K562 (cell line): ENCODE measurements at regions not wholly inside any gene's neighbourhood (a gene's known extent, or its start where the extent isn't known, plus 50 kb on each side); places are given as distances from the start of the nearest gene placed in this dataset.
"Not testable (repeated sequence)": the region's sequence is repeated elsewhere in the genome, so short reads cannot be mapped to it uniquely, and the experiment has no call there.

Source experiments
- ATAC-seq: fragments of 200-7000 bp; cut with Tn5 transposase; 3 replicates; pipeline ENCODE4 v1.9.1; 2020; ENCODE audit warnings: moderate library complexity
- BruUV-seq: library from RNA; stranded (reverse); fragments of 400-500 nt; replicated peaks from 2 replicates; lab custom pipeline; 2021; lab: Mats Ljungman, UMichigan
- CTCF ChIA-PET: fragments of 300-600 bp; formaldehyde crosslinking; extraction: SDS; loops from one replicate; lab custom pipeline; 2021; ENCODE audit warnings: low intra/inter-chr PET ratio; lab: Yijun Ruan, JAX
- POLR2A ChIA-PET: fragments of 300-600, 350-650 bp; sonication (Branson Sonifier 250); formaldehyde crosslinking; extraction: SDS; loops from one replicate; lab custom pipeline; 2021; ENCODE audit warnings: antibody characterized with exemption, inconsistent platforms; lab: Yijun Ruan, JAX
- DNase-seq, 4 experiments: peaks; one replicate each; pipeline versions ENCODE4 v3.0.0 to v3.0.0-alpha.2; 2011 to 2018; ENCODE audit warnings: low spot score in 3 of 4, mixed read lengths in 3 of 4; ENCODE audit errors: extremely low read depth in 1 of 4
- FAIRE-seq: peaks from 2 replicates; lab custom pipeline; 2011; peaks lifted over from hg19 to GRCh38; lab: Jason Lieb, UNC
- H2AFZ ChIP-seq: 2 replicates; pipeline ENCODE4 v1.6.0; 2011; ENCODE audit warnings: low read depth, low read length, control low read depth, inconsistent platforms
- H3K27ac ChIP-seq: fragments of 200-600 bp; 3 replicates; pipeline ENCODE4 v1.8.0; 2011; ENCODE audit warnings: low read depth, mild to moderate bottlenecking, control low read depth, inconsistent platforms, low read length, moderate library complexity, mixed read lengths; ENCODE audit errors: extremely low read depth
- H3K27me3 ChIP-seq, 2 experiments: fragments of 300-600 bp in 1 of 2; 2 replicates in 1 of 2; 3 replicates in 1 of 2; pipeline versions ENCODE4 v1.6.0 to v1.8.0; 2011; ENCODE audit warnings: inconsistent platforms in 2 of 2, low read length in 2 of 2, mild to moderate bottlenecking in 1 of 2, mixed read lengths in 1 of 2, moderate library complexity in 1 of 2; ENCODE audit not compliant: control insufficient read depth in 2 of 2, insufficient read depth in 2 of 2
- H3K36me3 ChIP-seq: fragments of 300-600 bp; 3 replicates; pipeline ENCODE4 v1.8.0; 2011; ENCODE audit warnings: mild to moderate bottlenecking, low read length, inconsistent platforms; ENCODE audit not compliant: control insufficient read depth, insufficient read depth
- H3K4me1 ChIP-seq, 2 experiments: fragments of 200-600 bp in 1 of 2; replicated peaks in 1 of 2; 2 replicates in 1 of 2; 3 replicates in 1 of 2; pipeline versions ENCODE4 v1.5.1 to v1.8.0; 2011; ENCODE audit warnings: inconsistent platforms in 2 of 2, low read length in 2 of 2, mild to moderate bottlenecking in 1 of 2, mixed read lengths in 1 of 2, moderate library complexity in 1 of 2; ENCODE audit not compliant: control insufficient read depth in 2 of 2, insufficient read depth in 2 of 2
- H3K4me2 ChIP-seq: 2 replicates; pipeline ENCODE4 v1.6.1; 2011; ENCODE audit warnings: low read length, control low read depth, inconsistent platforms, mixed read lengths; ENCODE audit not compliant: insufficient read depth
- H3K4me3 ChIP-seq: fragments of 200-600 bp; sonication (generic), shearing (Covaris generic); 2 replicates; pipeline ENCODE4 v1.5.1; 2016; ENCODE audit warnings: control low read depth, inconsistent platforms
- H3K79me2 ChIP-seq: fragments of 200-600 bp; 3 replicates; pipeline ENCODE4 v1.8.0; 2011; ENCODE audit warnings: low read length, inconsistent platforms; ENCODE audit not compliant: control insufficient read depth, insufficient read depth
- H3K9ac ChIP-seq, 2 experiments: 2 replicates each; pipeline versions ENCODE4 v1.6.0 to v1.6.1; 2011; ENCODE audit warnings: low read depth in 2 of 2, low read length in 2 of 2, control low read depth in 1 of 2, inconsistent platforms in 1 of 2, mild to moderate bottlenecking in 1 of 2, mixed read lengths in 1 of 2; ENCODE audit not compliant: insufficient read depth in 1 of 2
- H3K9me1 ChIP-seq: one replicate; pipeline ENCODE4 v1.6.0; 2011; ENCODE audit warnings: inconsistent platforms, mild to moderate bottlenecking, low read length, moderate library complexity; ENCODE audit not compliant: control insufficient read depth, insufficient read depth
- H3K9me3 ChIP-seq: replicated peaks from 2 replicates; pipeline ENCODE4 v1.5.1; 2011; ENCODE audit warnings: low read depth, low read length, inconsistent platforms; ENCODE audit not compliant: control insufficient read depth, insufficient read depth
- H4K20me1 ChIP-seq: replicated peaks from 2 replicates; pipeline ENCODE4 v1.6.1; 2011; ENCODE audit warnings: low read length, inconsistent platforms, mixed read lengths; ENCODE audit not compliant: control insufficient read depth, insufficient read depth
- NCOA6 ChIP-seq: fragments of 450-650 bp; IDR thresholded peaks from 2 replicates; pipeline ENCODE4 v1.6.1; 2017; ENCODE audit warnings: mild to moderate bottlenecking
- NRF1 ChIP-seq, 2 experiments: fragments of 450-650 bp; IDR thresholded peaks in 1 of 2; conservative IDR thresholded peaks in 1 of 2; 2 replicates each; pipeline ENCODE4 v1.6.1; 2014; ENCODE audit warnings: mild to moderate bottlenecking in 2 of 2
- POLR2G ChIP-seq: fragments of 200-400 bp; formaldehyde crosslinking; IDR thresholded peaks from 2 replicates; pipeline ENCODE4 v1.6.1; 2017; ENCODE audit warnings: low read depth, mild to moderate bottlenecking, antibody characterized with exemption, low read length, moderate library complexity
- SIN3B ChIP-seq: fragments of 450-650 bp; IDR thresholded peaks from 2 replicates; pipeline ENCODE4 v1.6.1; 2017; ENCODE audit warnings: low read depth, mild to moderate bottlenecking, moderate library complexity
- SMAD1 ChIP-seq: fragments of 150-350 bp; IDR thresholded peaks from 2 replicates; pipeline ENCODE4 v1.6.1; 2014; ENCODE audit warnings: low read length, low read depth; ENCODE audit not compliant: partially characterized antibody
- SRF ChIP-seq, 2 experiments: fragments of 250-450, 450-650 bp in 1 of 2; sonication (Bioruptor Pico) in 1 of 2; sonication (generic) in 1 of 2; formaldehyde crosslinking; IDR thresholded peaks; 2 replicates each; pipeline versions ENCODE4 v1.5.0 to v1.5.1; 2020 to 2022; ENCODE audit warnings: mild to moderate bottlenecking in 1 of 2, missing genetic modification reagents in 1 of 2
- ZFX ChIP-seq: sonication (generic); formaldehyde crosslinking; IDR thresholded peaks from 2 replicates; pipeline ENCODE4 v1.8.0; 2022; ENCODE audit warnings: mild to moderate bottlenecking, missing genetic modification reagents, moderate library complexity
- WGBS: fragments of 100-300 bp; shearing (Covaris generic); methylation state at CpG from one replicate; pipeline ENCODE4 v1.1.6; 2016; ENCODE audit warnings: low coverage, mixed read lengths; ENCODE audit not compliant: insufficient coverage; ENCODE audit errors: missing lambda C conversion rate; 5-methylcytosine and 5-hydroxymethylcytosine counted together
- in situ Hi-C: fragments of 300-500 bp; cut with MboI; formaldehyde crosslinking; loops from 4 replicates; pipeline ENCODE4 v1.15.0; 2018; ENCODE audit warnings: inconsistent platforms, mixed read lengths
- intact Hi-C: fragments of 100-400 bp; cut with micrococcal nuclease; formaldehyde crosslinking; loops from 2 replicates; pipeline ENCODE4 v1.14.2; 2022
- TF ChIP-seq, protein P1 (sequence below): fragments of 450-650 bp; formaldehyde crosslinking; IDR thresholded peaks from 2 replicates; pipeline ENCODE4 v1.4.0; 2022; ENCODE audit warnings: missing genetic modification characterization
- TF ChIP-seq, protein P2 (sequence below): fragments of 450-650 bp; IDR thresholded peaks from one replicate; pipeline ENCODE4 v1.6.1; 2018; ENCODE audit warnings: mild to moderate bottlenecking, moderate library complexity; ENCODE audit not compliant: partially characterized antibody
- TF ChIP-seq, protein P3 (sequence below): sonication (generic); formaldehyde crosslinking; IDR thresholded peaks from 2 replicates; pipeline ENCODE4 v1.9.0; 2022; ENCODE audit warnings: mild to moderate bottlenecking, missing genetic modification reagents
- TF ChIP-seq, protein P4 (sequence below): fragments of 450-650 bp; formaldehyde crosslinking; IDR thresholded peaks from 2 replicates; pipeline ENCODE4 v1.4.0; 2022; ENCODE audit warnings: mild to moderate bottlenecking, moderate library complexity

DNA sequence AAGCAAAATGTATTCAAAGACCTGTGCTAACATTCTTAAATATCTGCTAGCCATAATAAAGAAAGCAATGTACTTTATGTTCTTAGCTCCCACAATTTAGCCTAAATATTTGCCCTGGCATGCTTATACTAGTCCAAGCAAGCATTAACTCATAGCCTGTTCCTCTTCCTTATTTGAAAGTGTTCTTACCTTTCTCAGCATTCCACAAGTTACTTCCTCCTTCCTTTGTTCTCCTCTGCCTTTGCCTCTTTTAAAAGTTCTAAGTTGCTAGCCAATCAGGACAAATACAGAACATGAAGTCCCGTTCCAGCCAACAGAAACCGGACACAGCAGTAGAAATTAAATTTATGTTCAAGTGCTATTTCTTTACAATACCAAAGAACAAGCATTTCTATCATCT lies 1154.6 kb upstream of the CELF4 start:
- FAIRE-seq, DNase-seq, H3K27me3 ChIP-seq, ATAC-seq, H3K4me3 ChIP-seq, intact Hi-C loops, H2AFZ ChIP-seq, POLR2A ChIA-PET, CTCF ChIA-PET, H3K9me3 ChIP-seq, H3K79me2 ChIP-seq, H3K9me1 ChIP-seq, H4K20me1 ChIP-seq, BruUV-seq, H3K9ac ChIP-seq, H3K4me2 ChIP-seq, H3K27ac ChIP-seq, H3K4me1 ChIP-seq, H3K36me3 ChIP-seq, in situ Hi-C loops: not testable (repeated sequence)
- 2% methylated on average over 2 of the region's 2 CpGs for WGBS

DNA sequence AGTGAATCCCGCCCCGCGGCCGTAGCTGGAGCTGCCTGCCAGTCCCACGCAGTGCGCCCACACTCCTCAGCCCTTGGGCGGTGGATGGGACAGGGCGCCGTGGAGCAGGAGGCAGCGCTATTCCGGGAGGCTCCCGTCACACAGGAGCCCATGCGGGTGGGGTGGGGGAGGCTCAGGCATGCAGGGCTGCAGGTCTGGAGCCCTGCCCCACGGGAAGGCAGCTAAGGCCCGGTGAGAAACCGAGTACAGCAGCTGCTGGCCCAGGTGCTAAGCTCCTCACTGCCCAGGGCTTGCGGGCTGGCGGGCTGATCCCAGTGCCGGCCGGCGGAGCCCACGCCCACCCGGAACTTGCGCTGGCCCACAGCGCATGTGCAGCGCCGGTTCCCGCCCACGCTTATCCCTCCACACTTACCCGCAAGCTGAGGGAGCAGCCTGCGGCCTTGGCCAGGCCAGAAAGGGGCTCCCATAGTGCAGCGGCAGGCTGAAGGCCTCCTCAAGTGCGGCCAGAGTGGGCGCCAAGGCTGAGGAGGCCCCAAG lies 1152.8 kb upstream of the CELF4 start:
- Histone ChIP-seq H3K9ac (no peak overlapping the region), H3K9me3 (no peaks in the 10 kb centered on the region; the same call in 1 of the 2 replicates), H3K4me3 (no peak overlapping the region), H2AFZ (no peak overlapping the region), H4K20me1 (no peaks in the 10 kb centered on the region), H3K9me1 (no peaks in the 10 kb centered on the region), H3K79me2 (no peaks in the 10 kb centered on the region), H3K4me1 (no peaks in the 10 kb centered on the region), H3K4me2 (no peak overlapping the region), H3K27me3 (no peaks in the 10 kb centered on the region), H3K27ac (no peak overlapping the region), H3K36me3 (no peaks in the 10 kb centered on the region)
- FAIRE-seq: no peak
- WGBS: 3% methylated on average over 33 of the region's 34 CpGs
- ChIA-PET CTCF (no interaction called here), POLR2A (no interaction called here)
- BruUV-seq: no TSS peak
- intact Hi-C loops (no loop called here), in situ Hi-C loops (no loop called here)
- no peak for ATAC-seq
- DNase-seq: peak in 1 of 4 experiments; percentile 18
- TF ChIP-seq, protein P1, sequence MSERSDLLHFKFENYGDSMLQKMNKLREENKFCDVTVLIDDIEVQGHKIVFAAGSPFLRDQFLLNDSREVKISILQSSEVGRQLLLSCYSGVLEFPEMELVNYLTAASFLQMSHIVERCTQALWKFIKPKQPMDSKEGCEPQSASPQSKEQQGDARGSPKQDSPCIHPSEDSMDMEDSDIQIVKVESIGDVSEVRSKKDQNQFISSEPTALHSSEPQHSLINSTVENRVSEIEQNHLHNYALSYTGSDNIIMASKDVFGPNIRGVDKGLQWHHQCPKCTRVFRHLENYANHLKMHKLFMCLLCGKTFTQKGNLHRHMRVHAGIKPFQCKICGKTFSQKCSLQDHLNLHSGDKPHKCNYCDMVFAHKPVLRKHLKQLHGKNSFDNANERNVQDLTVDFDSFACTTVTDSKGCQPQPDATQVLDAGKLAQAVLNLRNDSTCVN (CRISPR knock-in tag): no peak
- no peak for TF ChIP-seq SMAD1
- TF ChIP-seq, protein P2, sequence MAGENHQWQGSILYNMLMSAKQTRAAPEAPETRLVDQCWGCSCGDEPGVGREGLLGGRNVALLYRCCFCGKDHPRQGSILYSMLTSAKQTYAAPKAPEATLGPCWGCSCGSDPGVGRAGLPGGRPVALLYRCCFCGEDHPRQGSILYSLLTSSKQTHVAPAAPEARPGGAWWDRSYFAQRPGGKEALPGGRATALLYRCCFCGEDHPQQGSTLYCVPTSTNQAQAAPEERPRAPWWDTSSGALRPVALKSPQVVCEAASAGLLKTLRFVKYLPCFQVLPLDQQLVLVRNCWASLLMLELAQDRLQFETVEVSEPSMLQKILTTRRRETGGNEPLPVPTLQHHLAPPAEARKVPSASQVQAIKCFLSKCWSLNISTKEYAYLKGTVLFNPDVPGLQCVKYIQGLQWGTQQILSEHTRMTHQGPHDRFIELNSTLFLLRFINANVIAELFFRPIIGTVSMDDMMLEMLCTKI: no peak
- TF ChIP-seq, protein P3, sequence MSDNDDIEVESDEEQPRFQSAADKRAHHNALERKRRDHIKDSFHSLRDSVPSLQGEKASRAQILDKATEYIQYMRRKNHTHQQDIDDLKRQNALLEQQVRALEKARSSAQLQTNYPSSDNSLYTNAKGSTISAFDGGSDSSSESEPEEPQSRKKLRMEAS (CRISPR knock-in tag): 0 out of 2 replicates have a peak, but pooled peaks have one; percentile 19
- peak; percentile 37; the same call in 1 of the 2 replicates for TF ChIP-seq ZFX
- TF ChIP-seq, protein P4, sequence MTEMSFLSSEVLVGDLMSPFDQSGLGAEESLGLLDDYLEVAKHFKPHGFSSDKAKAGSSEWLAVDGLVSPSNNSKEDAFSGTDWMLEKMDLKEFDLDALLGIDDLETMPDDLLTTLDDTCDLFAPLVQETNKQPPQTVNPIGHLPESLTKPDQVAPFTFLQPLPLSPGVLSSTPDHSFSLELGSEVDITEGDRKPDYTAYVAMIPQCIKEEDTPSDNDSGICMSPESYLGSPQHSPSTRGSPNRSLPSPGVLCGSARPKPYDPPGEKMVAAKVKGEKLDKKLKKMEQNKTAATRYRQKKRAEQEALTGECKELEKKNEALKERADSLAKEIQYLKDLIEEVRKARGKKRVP (CRISPR knock-in tag): no peak
- TF ChIP-seq NCOA6: no peak
- no peak for TF ChIP-seq POLR2G
- TF ChIP-seq SRF (CRISPR knock-in tag; IDR thresholded peaks at IDR 0.05): no peak
- no peak for TF ChIP-seq SIN3B
- peak; percentile 36 to 54; a peak in 2 of 4 replicates for TF ChIP-seq NRF1 (conservative IDR thresholded peaks at IDR 0.05 in 1 of 2, IDR thresholded peaks at IDR 0.05 in 1 of 2)
